ENCODE measurements at regions not wholly inside any gene's neighbourhood (a gene's known extent, or its start where the extent isn't known, plus 50 kb on each side); places are given as distances from the start of the nearest gene placed in this dataset.

DNA sequence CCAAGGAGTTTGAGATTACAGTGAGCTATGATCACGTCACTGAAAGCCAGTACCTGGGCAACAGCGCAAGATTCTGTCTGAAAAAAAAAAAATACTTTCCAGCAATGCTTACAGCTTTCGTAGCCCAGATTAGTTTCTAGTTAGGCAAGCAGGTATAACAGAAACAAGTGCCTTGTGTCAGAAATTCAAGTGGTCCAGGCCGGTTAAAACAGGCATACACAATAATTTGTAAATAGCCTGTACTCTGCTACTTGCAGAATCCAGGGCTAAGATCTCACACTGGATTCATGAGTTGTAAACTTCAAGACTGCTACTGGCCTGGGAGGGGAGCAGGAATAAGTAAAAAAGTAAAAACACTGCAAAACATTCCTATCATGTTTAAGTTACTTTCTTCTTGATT is 512.9 kb downstream of the IPMK start:
- TF ChIP-seq, protein P1, sequence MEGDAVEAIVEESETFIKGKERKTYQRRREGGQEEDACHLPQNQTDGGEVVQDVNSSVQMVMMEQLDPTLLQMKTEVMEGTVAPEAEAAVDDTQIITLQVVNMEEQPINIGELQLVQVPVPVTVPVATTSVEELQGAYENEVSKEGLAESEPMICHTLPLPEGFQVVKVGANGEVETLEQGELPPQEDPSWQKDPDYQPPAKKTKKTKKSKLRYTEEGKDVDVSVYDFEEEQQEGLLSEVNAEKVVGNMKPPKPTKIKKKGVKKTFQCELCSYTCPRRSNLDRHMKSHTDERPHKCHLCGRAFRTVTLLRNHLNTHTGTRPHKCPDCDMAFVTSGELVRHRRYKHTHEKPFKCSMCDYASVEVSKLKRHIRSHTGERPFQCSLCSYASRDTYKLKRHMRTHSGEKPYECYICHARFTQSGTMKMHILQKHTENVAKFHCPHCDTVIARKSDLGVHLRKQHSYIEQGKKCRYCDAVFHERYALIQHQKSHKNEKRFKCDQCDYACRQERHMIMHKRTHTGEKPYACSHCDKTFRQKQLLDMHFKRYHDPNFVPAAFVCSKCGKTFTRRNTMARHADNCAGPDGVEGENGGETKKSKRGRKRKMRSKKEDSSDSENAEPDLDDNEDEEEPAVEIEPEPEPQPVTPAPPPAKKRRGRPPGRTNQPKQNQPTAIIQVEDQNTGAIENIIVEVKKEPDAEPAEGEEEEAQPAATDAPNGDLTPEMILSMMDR (IDR thresholded peaks at IDR 0.05; ENCODE audit: low read depth, low read length): no peak
- DNase-seq (ENCODE audit: low read depth in 2 of 2): no peak

DNA sequence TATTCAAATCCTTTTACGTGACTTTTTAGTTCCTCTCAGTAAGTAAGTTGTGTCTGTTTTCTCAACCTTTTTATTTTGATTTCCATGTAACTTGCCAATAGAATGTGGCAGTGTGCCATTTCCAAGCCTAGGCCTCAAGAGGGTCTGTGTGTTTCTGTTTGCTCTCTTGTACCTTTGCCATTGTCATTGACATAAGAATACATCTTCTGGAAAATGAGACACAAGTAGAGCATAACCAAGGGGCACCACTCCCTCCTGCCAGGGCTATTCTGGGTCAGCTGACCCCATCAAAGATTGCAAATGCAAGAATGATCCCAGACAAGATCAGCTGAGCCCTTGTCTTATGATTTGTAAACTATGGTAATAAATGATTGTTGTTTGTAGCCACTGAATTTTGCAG is 524.0 kb downstream of the IPMK start:
- DNase-seq (ENCODE audit: low read depth in 2 of 2): no peak
- H3K4me3 ChIP-seq (replicated peaks in 1 of 2; ENCODE audit: low read depth in 2 of 2, low read length in 2 of 2): no peak overlapping the region
- TF ChIP-seq, protein P1 (IDR thresholded peaks at IDR 0.05; ENCODE audit: low read depth, low read length): no peak

More for the DNA sequence above, 512.9 kb downstream of the IPMK start:
- no peak overlapping the region for H3K4me3 ChIP-seq (replicated peaks in 1 of 2; ENCODE audit: low read depth in 2 of 2, low read length in 2 of 2)

DNA sequence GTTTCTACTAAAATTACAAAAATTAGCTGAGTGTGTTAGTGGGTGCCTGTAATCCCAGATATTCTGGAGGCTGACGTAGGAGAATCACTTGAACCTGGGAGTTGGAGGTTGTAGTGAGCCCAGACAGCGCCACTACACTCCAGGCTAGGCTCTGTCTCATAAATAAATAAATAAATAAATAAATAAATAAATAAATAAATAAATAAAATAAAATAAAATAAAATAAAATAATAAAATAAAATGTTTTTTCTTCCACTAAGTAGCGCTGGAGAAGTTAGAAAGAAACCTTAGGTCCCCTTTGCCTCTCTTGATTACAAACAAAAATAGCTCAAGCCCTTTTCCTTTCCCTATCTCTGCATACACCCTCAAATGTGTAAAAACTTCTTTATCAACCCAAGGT is 525.9 kb downstream of the IPMK start:
- TF ChIP-seq, protein P1 (IDR thresholded peaks at IDR 0.05; ENCODE audit: low read depth, low read length): no peak
- no peak overlapping the region for H3K4me3 ChIP-seq (replicated peaks in 1 of 2; ENCODE audit: low read depth in 2 of 2, low read length in 2 of 2)
- DNase-seq (ENCODE audit: low read depth in 2 of 2): no peak

DNA sequence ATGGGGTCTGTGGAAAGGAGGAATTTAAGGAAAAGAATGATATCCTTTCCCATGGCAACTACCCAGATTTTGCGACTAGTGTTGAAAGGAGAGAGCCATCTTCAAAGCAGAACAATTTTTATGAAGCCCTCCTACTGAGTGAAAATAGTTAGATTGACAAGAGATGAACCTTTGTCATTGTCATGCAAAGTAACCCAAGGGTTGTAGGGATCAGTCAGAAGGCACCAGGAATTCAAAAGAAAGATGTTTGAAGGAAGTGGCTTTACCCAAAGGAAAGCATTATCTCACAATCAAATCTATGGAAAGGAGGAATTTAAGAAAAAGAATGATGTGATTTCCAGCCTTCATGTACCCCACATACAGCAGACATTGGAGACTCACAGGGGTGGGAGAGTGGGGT is 544.4 kb downstream of the IPMK start:
- H3K4me3 ChIP-seq (replicated peaks in 1 of 2; ENCODE audit: low read depth in 2 of 2, low read length in 2 of 2): no peak overlapping the region
- DNase-seq (ENCODE audit: low read depth in 2 of 2): no peak
- TF ChIP-seq, protein P1 (IDR thresholded peaks at IDR 0.05; ENCODE audit: low read depth, low read length): no peak

DNA sequence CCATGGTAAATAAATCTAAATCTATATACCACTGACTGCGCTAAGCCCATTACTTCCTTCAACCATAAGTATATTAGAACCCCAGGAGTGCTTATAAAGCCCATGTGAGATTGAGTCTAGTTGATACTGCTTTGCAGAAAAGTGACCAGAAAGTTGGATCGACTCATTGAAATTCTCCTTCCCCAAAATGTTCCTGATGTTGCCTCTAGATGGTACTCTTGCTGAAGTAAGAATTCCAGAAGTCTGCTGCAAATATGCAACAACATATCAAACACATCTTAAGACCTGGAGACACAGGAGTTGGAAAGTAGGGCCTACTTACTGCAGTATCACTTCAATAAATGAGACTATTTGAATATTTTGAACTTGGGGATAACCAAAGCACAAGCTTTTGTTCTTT is 550.8 kb downstream of the IPMK start:
- H3K4me3 ChIP-seq (replicated peaks in 1 of 2; ENCODE audit: low read depth in 2 of 2, low read length in 2 of 2): no peak overlapping the region
- TF ChIP-seq, protein P1 (IDR thresholded peaks at IDR 0.05; ENCODE audit: low read depth, low read length): peak; percentile 64
- DNase-seq (ENCODE audit: low read depth in 2 of 2): peak; percentile 66 to 72

DNA sequence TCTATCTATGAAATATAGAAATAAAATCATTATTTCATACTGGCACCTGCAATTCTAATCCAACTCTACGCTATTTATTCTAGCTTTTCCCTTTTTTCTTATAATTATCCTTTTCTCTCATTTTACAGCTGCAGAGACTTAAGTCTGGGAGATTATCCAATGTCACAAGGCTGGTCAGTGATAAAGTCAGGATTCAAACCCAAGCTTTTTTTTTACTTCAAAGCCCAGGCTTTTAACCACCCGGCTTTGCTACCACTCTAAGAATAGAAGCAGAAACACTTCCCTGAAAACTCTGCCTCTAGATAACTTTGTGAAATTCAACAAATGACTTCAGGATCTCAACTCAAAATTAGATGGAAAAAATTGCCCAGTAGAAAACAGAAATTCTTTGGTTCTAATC is 552.5 kb downstream of the IPMK start:
- DNase-seq (ENCODE audit: low read depth in 2 of 2): no peak
- no peak overlapping the region for H3K4me3 ChIP-seq (replicated peaks in 1 of 2; ENCODE audit: low read depth in 2 of 2, low read length in 2 of 2)
- TF ChIP-seq, protein P1 (IDR thresholded peaks at IDR 0.05; ENCODE audit: low read depth, low read length): no peak

DNA sequence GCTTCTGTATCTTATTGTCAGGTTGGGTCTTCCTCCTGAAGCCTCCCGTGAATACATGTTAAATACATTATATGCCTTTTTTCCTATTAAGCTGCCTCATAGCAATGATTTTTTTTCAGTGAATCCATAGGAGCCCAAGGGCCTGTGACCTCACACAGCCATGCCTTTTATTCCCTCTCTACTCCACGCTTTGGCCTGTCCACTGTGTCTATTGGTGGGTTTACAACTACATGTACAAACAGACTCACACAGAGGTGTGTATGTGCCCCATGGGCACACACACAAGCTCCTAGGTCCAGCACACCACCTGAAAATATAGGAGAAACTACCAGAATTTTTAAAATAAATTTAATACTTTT is 560.4 kb downstream of the IPMK start:
- TF ChIP-seq, protein P1 (IDR thresholded peaks at IDR 0.05; ENCODE audit: low read depth, low read length): no peak
- no peak overlapping the region for H3K4me3 ChIP-seq (replicated peaks in 1 of 2; ENCODE audit: low read depth in 2 of 2, low read length in 2 of 2)
- DNase-seq (ENCODE audit: low read depth in 2 of 2): no peak
